Tongue (tissue), 1 donor: ENCODE measurements at regions not wholly inside any gene's neighbourhood (a gene's known extent, or its start where the extent isn't known, plus 50 kb on each side); places are given as distances from the start of the nearest gene placed in this dataset. TPM values are rescaled to one million over a fixed set of nuclear protein-coding genes. Genes with fewer than 3 reads are reported as not detected.

Experiments
- small RNA-seq: library from RNA; depleted of rRNA; stranded (forward); fragments of <200 nt; gene quantifications from one replicate; pipeline ENCODE3, GENCODE V24; 2014; ENCODE audit warnings: low replicate concordance

Small RNAs in the stretch of these regions (small RNA-seq; reads per million reads assigned to genes)
- not detected for gene AC104640.2
- gene RNA5SP147 = not detected
